H1 (cell line): ENCODE measurements at regions not wholly inside any gene's neighbourhood (a gene's known extent, or its start where the extent isn't known, plus 50 kb on each side); places are given as distances from the start of the nearest gene placed in this dataset.

Experiments used
- CTCF ChIA-PET: fragments of 300-600 bp; sonication (Branson Sonifier 250); formaldehyde crosslinking; loops from one replicate; lab custom pipeline; 2021; ENCODE audit not compliant: partially characterized antibody; lab: Charles Lee
- POLR2A ChIA-PET: fragments of 300-600 bp; sonication (Branson Sonifier 250); formaldehyde crosslinking; loops from one replicate; lab custom pipeline; 2021; ENCODE audit warnings: inconsistent platforms; ENCODE audit not compliant: partially characterized antibody; lab: Charles Lee
- DNase-seq, 2 experiments: peaks; one replicate each; pipeline versions ENCODE4 v3.0.0 to v3.0.0-alpha.2; 2010 to 2022; ENCODE audit warnings: low spot score in 2 of 2, low read depth in 1 of 2, mixed read lengths in 1 of 2
- FAIRE-seq: peaks from 2 replicates; lab custom pipeline; 2011; peaks lifted over from hg19 to GRCh38; lab: Jason Lieb, UNC
- H2AFZ ChIP-seq: 2 replicates; pipeline ENCODE4 v1.8.1; 2012; ENCODE audit warnings: low read length, inconsistent platforms
- H2AK5ac ChIP-seq: 2 replicates; pipeline ENCODE4 v1.6.1; 2013; ENCODE audit warnings: low read depth, low read length
- H2BK120ac ChIP-seq: replicated peaks from 2 replicates; pipeline ENCODE3; 2013; ENCODE audit warnings: low read depth, low read length, inconsistent platforms
- H2BK12ac ChIP-seq: 2 replicates; pipeline ENCODE4 v1.6.1; 2013; ENCODE audit warnings: low read depth, low read length
- H2BK15ac ChIP-seq: 2 replicates; pipeline ENCODE4 v1.6.1; 2013; ENCODE audit warnings: low read length
- H2BK20ac ChIP-seq: 2 replicates; pipeline ENCODE4 v1.6.1; 2013; ENCODE audit warnings: low read length
- H2BK5ac ChIP-seq: 2 replicates; pipeline ENCODE4 v1.6.1; 2013; ENCODE audit warnings: low read depth, low read length
- H3K14ac ChIP-seq: 2 replicates; pipeline ENCODE4 v1.6.1; 2013; ENCODE audit warnings: inconsistent platforms; ENCODE audit not compliant: insufficient read length
- H3K18ac ChIP-seq: 2 replicates; pipeline ENCODE4 v1.6.1; 2013; ENCODE audit warnings: low read length; ENCODE audit errors: extremely low read depth
- H3K23ac ChIP-seq: 2 replicates; pipeline ENCODE4 v1.6.1; 2013; ENCODE audit warnings: inconsistent platforms; ENCODE audit not compliant: insufficient read length
- H3K23me2 ChIP-seq: 2 replicates; pipeline ENCODE4 v1.6.1; 2013; ENCODE audit warnings: low read depth, low read length
- H3K27ac ChIP-seq: 2 replicates; pipeline ENCODE4 v1.6.1; 2011; ENCODE audit warnings: low read depth, low read length, inconsistent platforms
- H3K27me3 ChIP-seq, 4 experiments: replicated peaks in 1 of 4; 1 replicate in 1 of 4; 2 replicates in 3 of 4; pipeline versions ENCODE4 v1.6.1 to v1.8.1; 2011 to 2013; ENCODE audit warnings: low read length in 3 of 4, mild to moderate bottlenecking in 3 of 4, inconsistent platforms in 2 of 4, mixed read lengths in 2 of 4, moderate library complexity in 1 of 4; ENCODE audit not compliant: control insufficient read depth in 3 of 4, insufficient read depth in 3 of 4; ENCODE audit errors: extremely low read depth in 1 of 4
- H3K36me3 ChIP-seq, 4 experiments: 2 replicates each; pipeline versions ENCODE4 v1.6.1 to v1.8.1; 2011 to 2013; ENCODE audit warnings: mild to moderate bottlenecking in 4 of 4, low read length in 3 of 4, moderate library complexity in 2 of 4, control low read depth in 1 of 4, inconsistent platforms in 1 of 4; ENCODE audit not compliant: insufficient read depth in 4 of 4, control insufficient read depth in 2 of 4
- H3K4ac ChIP-seq: replicated peaks from 2 replicates; pipeline ENCODE3; 2013; ENCODE audit warnings: low read length, low read depth, mixed read lengths, inconsistent platforms; ENCODE audit not compliant: insufficient read length
- H3K4me1 ChIP-seq, 4 experiments: replicated peaks in 1 of 4; 1 replicate in 1 of 4; 2 replicates in 3 of 4; pipeline versions ENCODE4 v1.6.1 to v1.8.1; 2011 to 2013; ENCODE audit warnings: low read length in 3 of 4, inconsistent platforms in 2 of 4, mixed read lengths in 1 of 4; ENCODE audit not compliant: insufficient read depth in 4 of 4, control insufficient read depth in 3 of 4
- H3K4me2 ChIP-seq, 2 experiments: 2 replicates each; pipeline versions ENCODE4 v1.6.1 to v1.8.1; 2011 to 2013; ENCODE audit warnings: low read depth in 2 of 2, low read length in 2 of 2, control low read depth in 1 of 2, inconsistent platforms in 1 of 2, mild to moderate bottlenecking in 1 of 2; ENCODE audit not compliant: insufficient read depth in 1 of 2
- H3K4me3 ChIP-seq, 4 experiments: fragments of 200-600, 300-600 bp in 1 of 4; sonication (generic), shearing (Covaris generic), sonication (Bioruptor Twin) in 1 of 4; 2 replicates each; pipeline versions ENCODE4 v1.5.1 to v1.8.1; 2011 to 2016; ENCODE audit warnings: low read length in 4 of 4, low read depth in 3 of 4, control low read depth in 2 of 4, inconsistent platforms in 2 of 4, mild to moderate bottlenecking in 2 of 4, mixed read lengths in 1 of 4, moderate library complexity in 1 of 4; ENCODE audit not compliant: insufficient read depth in 2 of 4; ENCODE audit errors: extremely low read depth in 1 of 4
- H3K56ac ChIP-seq: replicated peaks from 2 replicates; pipeline ENCODE3; 2013; ENCODE audit warnings: low read depth, mild to moderate bottlenecking, mixed read lengths, low read length, inconsistent platforms; ENCODE audit not compliant: insufficient read length
- H3K79me1 ChIP-seq: 2 replicates; pipeline ENCODE4 v1.6.1; 2013; ENCODE audit warnings: low read depth, low read length, control low read depth
- H3K79me2 ChIP-seq, 2 experiments: 2 replicates each; pipeline versions ENCODE4 v1.6.1 to v1.8.1; 2012 to 2013; ENCODE audit warnings: low read length in 2 of 2, mild to moderate bottlenecking in 2 of 2, inconsistent platforms in 1 of 2; ENCODE audit not compliant: insufficient read depth in 2 of 2, control insufficient read depth in 1 of 2
- H3K9ac ChIP-seq, 4 experiments: replicated peaks in 1 of 4; 1 replicate in 1 of 4; 2 replicates in 3 of 4; pipeline versions ENCODE4 v1.6.1 to v1.8.1; 2011 to 2013; ENCODE audit warnings: low read depth in 3 of 4, low read length in 3 of 4, control low read depth in 2 of 4, mild to moderate bottlenecking in 2 of 4, moderate library complexity in 2 of 4, inconsistent platforms in 1 of 4; ENCODE audit errors: extremely low read depth in 1 of 4
- H3K9me3 ChIP-seq, 2 experiments: 2 replicates each; pipeline versions ENCODE4 v1.6.1 to v1.8.1; 2012 to 2013; ENCODE audit warnings: mild to moderate bottlenecking in 2 of 2, moderate library complexity in 2 of 2, control low read depth in 1 of 2, inconsistent platforms in 1 of 2, low read depth in 1 of 2, low read length in 1 of 2, mixed read lengths in 1 of 2; ENCODE audit not compliant: insufficient read depth in 2 of 2
- H4K20me1 ChIP-seq, 2 experiments: replicated peaks in 1 of 2; 2 replicates each; pipeline versions ENCODE3 to v1.8.1; 2011 to 2013; ENCODE audit warnings: inconsistent platforms in 2 of 2, low read length in 2 of 2, mild to moderate bottlenecking in 1 of 2; ENCODE audit not compliant: insufficient read depth in 2 of 2, control insufficient read depth in 1 of 2
- H4K5ac ChIP-seq: 2 replicates; pipeline ENCODE4 v1.6.1; 2013; ENCODE audit warnings: low read length, low read depth, mixed read lengths, inconsistent platforms; ENCODE audit not compliant: insufficient read length
- H4K8ac ChIP-seq: 2 replicates; pipeline ENCODE4 v1.8.0; 2013; ENCODE audit warnings: mild to moderate bottlenecking, moderate library complexity, low read length, inconsistent platforms; ENCODE audit not compliant: insufficient read depth; ENCODE audit errors: extremely low read depth
- H4K91ac ChIP-seq: replicated peaks from 2 replicates; pipeline ENCODE3; 2013; ENCODE audit warnings: low read length, mixed read lengths, inconsistent platforms; ENCODE audit not compliant: insufficient read length
- BACH1 ChIP-seq: IDR thresholded peaks from 2 replicates; pipeline ENCODE4 v1.6.1; 2012; ENCODE audit warnings: low read length, improper control_type of control experiment
- BCL11A ChIP-seq, 2 experiments: IDR thresholded peaks; one replicate each; pipeline ENCODE4 v1.6.1; 2011; ENCODE audit warnings: low read depth in 2 of 2, low read length in 2 of 2, mild to moderate bottlenecking in 2 of 2
- CBX5 ChIP-seq: fragments of 300-800, 300-1000 bp; sonication (generic); IDR thresholded peaks from 2 replicates; pipeline ENCODE4 v1.7.1; 2016; ENCODE audit warnings: antibody characterized with exemption, low read length, low read depth
- CEBPB ChIP-seq: IDR thresholded peaks from 2 replicates; pipeline ENCODE4 v1.6.1; 2012; ENCODE audit warnings: low read depth, low read length
- JUND ChIP-seq: IDR thresholded peaks from 2 replicates; pipeline ENCODE4 v1.6.1; 2011; ENCODE audit warnings: mild to moderate bottlenecking, improper control_type of control experiment, low read length
- POU5F1 ChIP-seq: IDR thresholded peaks from 2 replicates; pipeline ENCODE4 v1.6.1; 2011; ENCODE audit warnings: low read depth, mild to moderate bottlenecking, low read length, moderate library complexity
- RAD21 ChIP-seq, 2 experiments: IDR thresholded peaks in 1 of 2; conservative IDR thresholded peaks in 1 of 2; 2 replicates each; pipeline ENCODE4 v1.6.1; 2011; ENCODE audit warnings: low read depth in 2 of 2, low read length in 2 of 2, improper control_type of control experiment in 1 of 2, inconsistent platforms in 1 of 2, mild to moderate bottlenecking in 1 of 2, moderate library complexity in 1 of 2
- RNF2 ChIP-seq: fragments of 200-900, 300-1000 bp; sonication (generic); IDR thresholded peaks from 2 replicates; pipeline ENCODE4 v1.7.1; 2016; ENCODE audit warnings: borderline replicate concordance, low read depth, mild to moderate bottlenecking, antibody characterized with exemption, low read length; ENCODE audit not compliant: poor library complexity, severe bottlenecking; ENCODE audit errors: missing control alignments
- SIRT6 ChIP-seq: IDR thresholded peaks from one replicate; pipeline ENCODE4 v1.7.1; 2012; ENCODE audit warnings: low read length, inconsistent platforms
- SP2 ChIP-seq: IDR thresholded peaks from 2 replicates; pipeline ENCODE4 v1.6.1; 2012; ENCODE audit warnings: mild to moderate bottlenecking, low read length, inconsistent platforms
- TAF7 ChIP-seq: optimal IDR thresholded peaks from 2 replicates; pipeline ENCODE3; 2011; ENCODE audit warnings: low read depth, mild to moderate bottlenecking, inconsistent platforms, low read length, moderate library complexity, borderline replicate concordance
- WGBS, 2 experiments: shearing (Covaris generic) in 1 of 2; methylation state at CpG; one replicate each; pipeline versions ENCODE4 v1.1.6 to v1.1.7; 2013 to 2015; ENCODE audit warnings: low lambda C conversion rate in 2 of 2, mixed read lengths in 2 of 2, inconsistent platforms in 1 of 2, low coverage in 1 of 2, missing lambda C conversion rate in 1 of 2; ENCODE audit not compliant: insufficient replicate concordance in 2 of 2, insufficient coverage in 1 of 2, insufficient read length in 1 of 2; ENCODE audit errors: extremely low coverage in 1 of 2, missing lambda C conversion rate in 1 of 2; 5-methylcytosine and 5-hydroxymethylcytosine counted together
- TF ChIP-seq, protein P1 (sequence below), 3 experiments: IDR thresholded peaks; 1 replicate in 2 of 3; 2 replicates in 1 of 3; pipeline versions ENCODE4 v1.5.1 to v1.6.1; 2011; ENCODE audit warnings: low read length in 3 of 3, mild to moderate bottlenecking in 3 of 3, inconsistent platforms in 2 of 3, low read depth in 1 of 3, moderate library complexity in 1 of 3; ENCODE audit not compliant: insufficient read depth in 1 of 3; ENCODE audit errors: control extremely low read depth in 1 of 3

DNA sequence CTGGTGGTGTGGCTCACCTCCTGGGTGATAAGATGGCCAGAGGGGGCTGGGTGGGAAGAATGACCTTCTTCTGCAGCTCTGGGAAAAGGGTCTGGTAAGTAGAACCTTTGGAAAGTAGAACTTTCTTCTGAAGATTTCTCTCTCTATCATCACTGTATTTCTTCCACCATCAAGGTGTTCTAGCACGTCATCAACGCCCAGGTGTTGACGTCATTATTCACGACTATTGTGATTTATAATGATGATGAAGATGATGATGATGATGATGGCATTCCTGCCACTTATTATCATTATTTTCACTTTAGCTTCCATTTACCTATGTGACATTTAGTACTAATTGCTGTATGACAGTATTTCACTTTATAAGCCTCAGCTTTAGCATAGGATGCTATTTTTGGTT is 525.6 kb upstream of the ADARB2 start:
- Histone ChIP-seq H3K9ac (no peak overlapping the region), H2BK20ac (no peak overlapping the region)

More for the DNA sequence above, 525.6 kb upstream of the ADARB2 start:
- Histone ChIP-seq H3K27me3 (no peaks in the 10 kb centered on the region), H3K79me2 (no peaks in the 10 kb centered on the region), H4K20me1 (no peaks in the 10 kb centered on the region), H3K4ac (no peak overlapping the region), H2AFZ (no peak overlapping the region), H3K4me3 (no peak overlapping the region), H3K56ac (no peak overlapping the region), H3K23me2 (no peaks in the 10 kb centered on the region), H3K27ac (no peak overlapping the region), H3K79me1 (no peaks in the 10 kb centered on the region), H3K36me3 (no peaks in the 10 kb centered on the region), H3K23ac (no peak overlapping the region), H3K14ac (no peak overlapping the region), H2BK12ac (no peak overlapping the region), H4K8ac (no peak overlapping the region), H3K18ac (no peak overlapping the region), H2AK5ac (no peak overlapping the region), H2BK15ac (no peak overlapping the region), H3K4me1 (no peaks in the 10 kb centered on the region), H3K4me2 (no peak overlapping the region), H4K5ac (no peak overlapping the region), H3K9me3 (peaks cover 3 to 5% of the 10 kb centered on the region in 2 experiments; a peak in 2 of 4 replicates), H4K91ac (no peak overlapping the region), H2BK5ac (no peak overlapping the region), H2BK120ac (no peak overlapping the region)
- ChIA-PET CTCF (no interaction called here), POLR2A (no interaction called here)
- FAIRE-seq (no peak), DNase-seq (no peak)
- TF ChIP-seq SIRT6 (no peak), SP2 (no peak), JUND (no peak), POU5F1 (no peak), RNF2 (no peak), CEBPB (no peak), TAF7 (no peak), CBX5 (no peak), RAD21 (IDR thresholded peaks at IDR 0.05 in 1 of 2, conservative IDR thresholded peaks at IDR 0.05 in 1 of 2; ENCODE audit: low read depth in 2 of 2, low read length in 2 of 2) (no peak), BCL11A (IDR thresholded peaks at IDR 0.05; ENCODE audit: low read depth in 2 of 2, low read length in 2 of 2) (no peak), BACH1 (no peak)
- TF ChIP-seq, protein P1, sequence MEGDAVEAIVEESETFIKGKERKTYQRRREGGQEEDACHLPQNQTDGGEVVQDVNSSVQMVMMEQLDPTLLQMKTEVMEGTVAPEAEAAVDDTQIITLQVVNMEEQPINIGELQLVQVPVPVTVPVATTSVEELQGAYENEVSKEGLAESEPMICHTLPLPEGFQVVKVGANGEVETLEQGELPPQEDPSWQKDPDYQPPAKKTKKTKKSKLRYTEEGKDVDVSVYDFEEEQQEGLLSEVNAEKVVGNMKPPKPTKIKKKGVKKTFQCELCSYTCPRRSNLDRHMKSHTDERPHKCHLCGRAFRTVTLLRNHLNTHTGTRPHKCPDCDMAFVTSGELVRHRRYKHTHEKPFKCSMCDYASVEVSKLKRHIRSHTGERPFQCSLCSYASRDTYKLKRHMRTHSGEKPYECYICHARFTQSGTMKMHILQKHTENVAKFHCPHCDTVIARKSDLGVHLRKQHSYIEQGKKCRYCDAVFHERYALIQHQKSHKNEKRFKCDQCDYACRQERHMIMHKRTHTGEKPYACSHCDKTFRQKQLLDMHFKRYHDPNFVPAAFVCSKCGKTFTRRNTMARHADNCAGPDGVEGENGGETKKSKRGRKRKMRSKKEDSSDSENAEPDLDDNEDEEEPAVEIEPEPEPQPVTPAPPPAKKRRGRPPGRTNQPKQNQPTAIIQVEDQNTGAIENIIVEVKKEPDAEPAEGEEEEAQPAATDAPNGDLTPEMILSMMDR (IDR thresholded peaks at IDR 0.05; ENCODE audit: control extremely low read depth in 1 of 3, insufficient read depth in 1 of 3, low read depth in 1 of 3, low read length in 3 of 3): no peak
- WGBS, 2 experiments: 94% methylated on average over 4 of the region's 4 CpGs; no CpG with 5 or more reads in 1 of the 2 experiments
